ENCODE measurements at regions not wholly inside any gene's neighbourhood (a gene's known extent, or its start where the extent isn't known, plus 50 kb on each side); places are given as distances from the start of the nearest gene placed in this dataset.

- peak; percentile 26 for DNase-seq (ENCODE audit: low read depth)
- Histone ChIP-seq H3K36me3 (ENCODE audit: insufficient read depth, low read length) (no peaks in the 10 kb centered on the region), H3K4me1 (ENCODE audit: insufficient read depth, low read length) (no peaks in the 10 kb centered on the region), H3K4me2 (ENCODE audit: low read length) (peak overlapping the region; percentile 21), H3K27me3 (ENCODE audit: insufficient read depth, low read length) (no peaks in the 10 kb centered on the region), H3K4me3 (ENCODE audit: insufficient read depth, low read depth, low read length) (no peak overlapping the region), H3K9me3 (ENCODE audit: insufficient read depth, low read depth, low read length) (no peaks in the 10 kb centered on the region), H3K9ac (ENCODE audit: low read length) (no peak overlapping the region), H3K27ac (ENCODE audit: low read depth, low read length) (peak overlapping the region; percentile 36), H3K79me2 (ENCODE audit: insufficient read depth, low read length) (no peaks in the 10 kb centered on the region), H2AFZ (ENCODE audit: low read depth, low read length) (no peak overlapping the region), H4K20me1 (ENCODE audit: insufficient read depth, low read length) (no peaks in the 10 kb centered on the region)
- H3K4me1 Mint-ChIP-seq (ENCODE audit: low read depth, unreplicated experiment): peaks cover 5% of the 10 kb centered on the region
- no peak for FAIRE-seq
- H3K36me3 Mint-ChIP-seq (ENCODE audit: low read depth, unreplicated experiment): no peaks in the 10 kb centered on the region
- TF ChIP-seq CTCF (IDR thresholded peaks at IDR 0.05; ENCODE audit: insufficient read depth, low read depth, low read length) (no peak), EZH2 (IDR thresholded peaks at IDR 0.05; ENCODE audit: insufficient read depth, low read length) (no peak)
- H3K9me3 Mint-ChIP-seq (ENCODE audit: unreplicated experiment): no peaks in the 10 kb centered on the region
- H3K27ac Mint-ChIP-seq (ENCODE audit: unreplicated experiment): no peak overlapping the region
- no peak overlapping the region for H3K4me3 Mint-ChIP-seq (ENCODE audit: unreplicated experiment)
- no peaks in the 10 kb centered on the region for H3K27me3 Mint-ChIP-seq (ENCODE audit: low read depth, unreplicated experiment)
Observed at GRCh38 chr4:36841583-36842326, 402.8 kb upstream of the NWD2 start.

- Mint-ChIP-seq H3K9me3 (ENCODE audit: unreplicated experiment) (no peaks in the 10 kb centered on the region), H3K4me3 (ENCODE audit: unreplicated experiment) (no peak overlapping the region)
- FAIRE-seq: no peak
Observed at GRCh38 chr4:36844448-36844847, 400.1 kb upstream of the NWD2 start.

More at GRCh38 chr4:36844448-36844847, 400.1 kb upstream of the NWD2 start:
- H3K4me2 ChIP-seq (ENCODE audit: low read length): no peak overlapping the region
- no peak overlapping the region for H2AFZ ChIP-seq (ENCODE audit: low read depth, low read length)
- H3K9ac ChIP-seq (ENCODE audit: low read length): no peak overlapping the region
- no peak overlapping the region for H3K4me3 ChIP-seq (ENCODE audit: insufficient read depth, low read depth, low read length)
- Mint-ChIP-seq H3K4me1 (ENCODE audit: low read depth, unreplicated experiment) (peaks cover 5% of the 10 kb centered on the region), H3K36me3 (ENCODE audit: low read depth, unreplicated experiment) (no peaks in the 10 kb centered on the region), H3K27me3 (ENCODE audit: low read depth, unreplicated experiment) (no peaks in the 10 kb centered on the region), H3K27ac (ENCODE audit: unreplicated experiment) (no peak overlapping the region)
- TF ChIP-seq CTCF (IDR thresholded peaks at IDR 0.05; ENCODE audit: insufficient read depth, low read depth, low read length): no peak
- H4K20me1 ChIP-seq (ENCODE audit: insufficient read depth, low read length): no peaks in the 10 kb centered on the region
- no peaks in the 10 kb centered on the region for H3K79me2 ChIP-seq (ENCODE audit: insufficient read depth, low read length)
- no peaks in the 10 kb centered on the region for H3K36me3 ChIP-seq (ENCODE audit: insufficient read depth, low read length)
- H3K27me3 ChIP-seq (ENCODE audit: insufficient read depth, low read length): no peaks in the 10 kb centered on the region
- H3K27ac ChIP-seq (ENCODE audit: low read depth, low read length): no peak overlapping the region
- H3K9me3 ChIP-seq (ENCODE audit: insufficient read depth, low read depth, low read length): no peaks in the 10 kb centered on the region
- no peak for DNase-seq (ENCODE audit: low read depth)
- no peaks in the 10 kb centered on the region for H3K4me1 ChIP-seq (ENCODE audit: insufficient read depth, low read length)
